ENCODE measurements at regions not wholly inside any gene's neighbourhood (a gene's known extent, or its start where the extent isn't known, plus 50 kb on each side); places are given as distances from the start of the nearest gene placed in this dataset.

- H3K4me1 ChIP-seq (ENCODE audit: control insufficient read depth, low read length) = no peaks in the 10 kb centered on the region
- no peak for TF ChIP-seq EZH2phosphoT487 (IDR thresholded peaks at IDR 0.05; ENCODE audit: borderline replicate concordance, low read length)
- no peak for TF ChIP-seq CTCF (IDR thresholded peaks at IDR 0.05; ENCODE audit: low read depth, low read length, poor library complexity, severe bottlenecking)
- no peak overlapping the region for H3K4me2 ChIP-seq (ENCODE audit: low read length)
- no peaks in the 10 kb centered on the region for H4K20me1 ChIP-seq (ENCODE audit: control insufficient read depth, insufficient read depth, low read depth, low read length)
- no peaks in the 10 kb centered on the region for H3F3A ChIP-seq (ENCODE audit: control insufficient read depth, insufficient read depth)
- no peaks in the 10 kb centered on the region for H3K36me3 ChIP-seq (ENCODE audit: control insufficient read depth, low read length)
- H3K4me3 ChIP-seq (ENCODE audit: low read length) = no peak overlapping the region
- H3K27me3 ChIP-seq (ENCODE audit: control insufficient read depth, low read length) = peaks cover 10% of the 10 kb centered on the region
- H3K27ac ChIP-seq (ENCODE audit: low read depth, low read length) = no peak overlapping the region
- H3K79me2 ChIP-seq (ENCODE audit: control insufficient read depth, low read length) = no peaks in the 10 kb centered on the region
- no peaks in the 10 kb centered on the region for H3K9me3 ChIP-seq (ENCODE audit: control insufficient read depth, insufficient read depth, low read length)
- H3K9me2 ChIP-seq (replicated peaks; ENCODE audit: control insufficient read depth, low read length) = no peaks in the 10 kb centered on the region
Observed at GRCh38 chr19:30225676-30226463, 146.3 kb upstream of the ZNF536 start.

- Histone ChIP-seq H3K79me2 (ENCODE audit: control insufficient read depth, low read length) (no peaks in the 10 kb centered on the region), H3K36me3 (ENCODE audit: control insufficient read depth, low read length) (no peaks in the 10 kb centered on the region), H3K27me3 (ENCODE audit: control insufficient read depth, low read length) (peaks cover 12% of the 10 kb centered on the region), H3K4me1 (ENCODE audit: control insufficient read depth, low read length) (no peaks in the 10 kb centered on the region), H3F3A (ENCODE audit: control insufficient read depth, insufficient read depth) (no peaks in the 10 kb centered on the region), H3K9me3 (ENCODE audit: control insufficient read depth, insufficient read depth, low read length) (no peaks in the 10 kb centered on the region), H3K9me2 (replicated peaks; ENCODE audit: control insufficient read depth, low read length) (no peaks in the 10 kb centered on the region), H4K20me1 (ENCODE audit: control insufficient read depth, insufficient read depth, low read depth, low read length) (no peaks in the 10 kb centered on the region), H3K4me2 (ENCODE audit: low read length) (no peak overlapping the region), H3K4me3 (ENCODE audit: low read length) (no peak overlapping the region), H3K27ac (ENCODE audit: low read depth, low read length) (no peak overlapping the region)
- TF ChIP-seq CTCF (IDR thresholded peaks at IDR 0.05; ENCODE audit: low read depth, low read length, poor library complexity, severe bottlenecking) (no peak), EZH2phosphoT487 (IDR thresholded peaks at IDR 0.05; ENCODE audit: borderline replicate concordance, low read length) (no peak)
Observed at GRCh38 chr19:30226464-30227011, 145.6 kb upstream of the ZNF536 start.

DNA sequence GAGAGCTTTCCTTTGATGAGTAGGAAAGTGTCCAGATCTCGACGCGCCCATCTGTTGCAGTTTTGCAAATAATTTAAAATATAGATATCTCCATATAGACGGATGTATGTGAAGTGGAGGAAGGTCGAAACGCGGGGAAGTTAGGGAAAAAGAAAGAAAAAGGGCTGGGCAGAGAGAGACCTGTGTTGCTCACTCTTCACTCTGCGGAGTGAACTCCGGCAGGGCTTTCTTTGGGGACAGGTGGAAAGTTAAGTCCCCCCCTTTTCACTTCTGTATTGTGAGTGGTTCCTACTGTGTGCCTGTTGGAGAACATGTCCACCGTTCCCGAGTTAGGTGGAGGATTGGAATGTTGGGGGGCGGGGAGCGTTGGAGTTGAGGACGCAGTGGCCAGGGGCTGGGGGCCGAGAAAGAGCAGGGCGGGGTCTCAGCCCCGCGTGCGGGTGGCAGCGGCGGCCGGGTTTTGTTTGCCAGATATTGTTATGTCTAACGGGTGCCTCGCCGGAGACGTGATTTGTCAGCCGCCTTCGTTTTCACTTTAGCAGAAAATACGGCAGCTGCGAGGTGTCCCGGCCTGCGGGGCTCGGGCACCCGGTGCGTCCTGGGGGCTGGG, 145.1 kb upstream of the ZNF536 start:
- Histone ChIP-seq H3F3A (ENCODE audit: control insufficient read depth, insufficient read depth) (no peaks in the 10 kb centered on the region), H3K27me3 (ENCODE audit: control insufficient read depth, low read length) (peaks cover 12% of the 10 kb centered on the region), H3K9me3 (ENCODE audit: control insufficient read depth, insufficient read depth, low read length) (no peaks in the 10 kb centered on the region), H3K9me2 (replicated peaks; ENCODE audit: control insufficient read depth, low read length) (no peaks in the 10 kb centered on the region), H3K4me2 (ENCODE audit: low read length) (peak overlapping the region; percentile 32), H3K4me1 (ENCODE audit: control insufficient read depth, low read length) (no peaks in the 10 kb centered on the region), H3K36me3 (ENCODE audit: control insufficient read depth, low read length) (no peaks in the 10 kb centered on the region), H3K79me2 (ENCODE audit: control insufficient read depth, low read length) (no peaks in the 10 kb centered on the region), H4K20me1 (ENCODE audit: control insufficient read depth, insufficient read depth, low read depth, low read length) (no peaks in the 10 kb centered on the region), H3K27ac (ENCODE audit: low read depth, low read length) (no peak overlapping the region), H3K4me3 (ENCODE audit: low read length) (0 out of 2 replicates have a peak overlapping the region, but pooled peaks have one; percentile 27)
- no peak for TF ChIP-seq EZH2phosphoT487 (IDR thresholded peaks at IDR 0.05; ENCODE audit: borderline replicate concordance, low read length)
- TF ChIP-seq CTCF (IDR thresholded peaks at IDR 0.05; ENCODE audit: low read depth, low read length, poor library complexity, severe bottlenecking) = no peak

All from DOHH2 (cell line).